BE2C (cell line): ENCODE measurements at regions not wholly inside any gene's neighbourhood (a gene's known extent, or its start where the extent isn't known, plus 50 kb on each side); places are given as distances from the start of the nearest gene placed in this dataset.

Experiments
- DNase-seq: peaks from one replicate; pipeline ENCODE4 v3.0.0-alpha.2; 2020
- H3K27me3 ChIP-seq: fragments of 250-450 bp; sonication (Bioruptor Pico); 2 replicates; pipeline ENCODE4 v1.5.1; 2020; ENCODE audit warnings: mild to moderate bottlenecking
- H3K36me3 ChIP-seq: fragments of 250-450 bp; sonication (Bioruptor Pico); 2 replicates; pipeline ENCODE4 v1.5.1; 2020; ENCODE audit warnings: mild to moderate bottlenecking
- H3K4me1 ChIP-seq: fragments of 250-450 bp; sonication (Bioruptor Pico); 2 replicates; pipeline ENCODE4 v1.5.1; 2020
- H3K4me3 ChIP-seq: 2 replicates; pipeline ENCODE4 v1.5.1; 2011; ENCODE audit warnings: low read depth, low read length
- H3K9me3 ChIP-seq: fragments of 250-450 bp; sonication (Bioruptor Pico); 2 replicates; pipeline ENCODE4 v1.5.1; 2020
- CTCF ChIP-seq: IDR thresholded peaks from 2 replicates; pipeline ENCODE4 v1.5.1; 2012; ENCODE audit warnings: mild to moderate bottlenecking, low read depth, low read length

DNA sequence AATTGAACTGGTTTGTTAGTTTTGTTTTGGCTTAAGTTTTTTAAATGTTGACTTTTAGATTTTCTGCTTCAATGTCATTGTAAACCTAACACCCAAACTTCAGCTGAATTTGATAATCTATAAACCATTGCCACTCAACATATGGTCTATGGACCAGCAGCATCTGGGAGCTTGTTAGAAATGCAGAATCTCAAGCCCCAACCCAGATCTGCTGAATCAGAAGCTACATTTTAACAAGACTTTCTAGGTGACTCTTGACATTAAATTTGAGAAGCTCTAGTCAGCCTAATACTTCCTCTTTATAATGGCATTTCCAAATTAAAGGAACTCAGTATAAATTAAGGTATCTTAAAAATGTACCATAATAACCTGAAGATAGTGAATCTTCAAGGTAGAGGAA is 96.5 kb upstream of the THRB start:
- Histone ChIP-seq H3K36me3 (no peaks in the 10 kb centered on the region), H3K4me1 (no peaks in the 10 kb centered on the region), H3K4me3 (no peak overlapping the region), H3K27me3 (no peaks in the 10 kb centered on the region), H3K9me3 (no peaks in the 10 kb centered on the region)
- no peak for TF ChIP-seq CTCF
- no peak for DNase-seq

- no peak overlapping the region for H3K4me3 ChIP-seq
- no peak for TF ChIP-seq CTCF
- H3K36me3 ChIP-seq, result no peaks in the 10 kb centered on the region
- H3K4me1 ChIP-seq, result no peaks in the 10 kb centered on the region
- DNase-seq, result no peak
- H3K9me3 ChIP-seq, result no peaks in the 10 kb centered on the region
- H3K27me3 ChIP-seq, result no peaks in the 10 kb centered on the region
Observed at GRCh38 chr3:24591661-24592555, 97.3 kb upstream of the THRB start.

- Histone ChIP-seq H3K4me1 (no peaks in the 10 kb centered on the region), H3K9me3 (no peaks in the 10 kb centered on the region), H3K36me3 (no peaks in the 10 kb centered on the region), H3K4me3 (no peak overlapping the region), H3K27me3 (no peaks in the 10 kb centered on the region)
- no peak for TF ChIP-seq CTCF
- DNase-seq, result no peak
Observed at GRCh38 chr3:24594161-24594560, 99.5 kb upstream of the THRB start.

GRCh38 chr3:24595796-24596195 is 101.1 kb upstream of the THRB start:
- no peak for TF ChIP-seq CTCF
- H3K4me1 ChIP-seq, result no peaks in the 10 kb centered on the region
- DNase-seq, result no peak
- no peak overlapping the region for H3K4me3 ChIP-seq
- H3K27me3 ChIP-seq, result no peaks in the 10 kb centered on the region
- no peaks in the 10 kb centered on the region for H3K36me3 ChIP-seq
- H3K9me3 ChIP-seq, result no peaks in the 10 kb centered on the region

- H3K4me1 ChIP-seq, result no peaks in the 10 kb centered on the region
- H3K36me3 ChIP-seq, result no peaks in the 10 kb centered on the region
- no peak for TF ChIP-seq CTCF
- H3K27me3 ChIP-seq, result no peaks in the 10 kb centered on the region
- no peak for DNase-seq
- H3K4me3 ChIP-seq, result no peak overlapping the region
- no peaks in the 10 kb centered on the region for H3K9me3 ChIP-seq
Observed at GRCh38 chr3:24596626-24597025, 102.0 kb upstream of the THRB start.

GRCh38 chr3:24598695-24599470 is 104.2 kb upstream of the THRB start:
- Histone ChIP-seq H3K4me1 (no peaks in the 10 kb centered on the region), H3K27me3 (no peaks in the 10 kb centered on the region), H3K9me3 (no peaks in the 10 kb centered on the region), H3K36me3 (no peaks in the 10 kb centered on the region), H3K4me3 (no peak overlapping the region)
- TF ChIP-seq CTCF, result no peak
- no peak for DNase-seq
